Colonic mucosa (tissue), 4 donors: ENCODE measurements at regions not wholly inside any gene's neighbourhood (a gene's known extent, or its start where the extent isn't known, plus 50 kb on each side); places are given as distances from the start of the nearest gene placed in this dataset.
A peak's percentile ranks its signal among the peaks of the same experiment; 100 is the strongest.

Experiments
- DNase-seq: peaks from one replicate; pipeline ENCODE4 v3.0.0-alpha.2; 2020
- H3K27ac ChIP-seq: fragments of 200-600 bp; one replicate; pipeline ENCODE4 v1.8.0; 2021
- H3K27me3 ChIP-seq: fragments of 200-600 bp; one replicate; pipeline ENCODE4 v1.8.0; 2021
- H3K36me3 ChIP-seq: fragments of 200-600 bp; one replicate; pipeline ENCODE4 v1.8.0; 2021
- H3K4me1 ChIP-seq: fragments of 200-600 bp; one replicate; pipeline ENCODE4 v1.8.0; 2021; ENCODE audit warnings: mild to moderate bottlenecking
- H3K4me3 ChIP-seq: fragments of 200-600 bp; one replicate; pipeline ENCODE4 v1.8.0; 2021
- H3K9ac ChIP-seq, 2 donors: one replicate each; pipeline ENCODE4 v1.7.0; 2013; ENCODE audit warnings: control low read depth in 2 of 2, low read depth in 2 of 2, low read length in 2 of 2
- H3K9me3 ChIP-seq: fragments of 200-600 bp; one replicate; pipeline ENCODE4 v1.8.0; 2021
- CTCF ChIP-seq: fragments of 200-600 bp; IDR thresholded peaks from one replicate; pipeline ENCODE4 v1.8.0; 2022; ENCODE audit warnings: antibody characterized with exemption, mild to moderate bottlenecking
- intact Hi-C: fragments of 100-400 bp; cut with DNase I; formaldehyde crosslinking; loops from one replicate; pipeline ENCODE4 v1.14.1; 2022
- donor health status: healthy.
- donor health status: DM: no; HTN: no; CAD: no.
- donor health status: DM: no; HTN: no; CAD: no.

DNA sequence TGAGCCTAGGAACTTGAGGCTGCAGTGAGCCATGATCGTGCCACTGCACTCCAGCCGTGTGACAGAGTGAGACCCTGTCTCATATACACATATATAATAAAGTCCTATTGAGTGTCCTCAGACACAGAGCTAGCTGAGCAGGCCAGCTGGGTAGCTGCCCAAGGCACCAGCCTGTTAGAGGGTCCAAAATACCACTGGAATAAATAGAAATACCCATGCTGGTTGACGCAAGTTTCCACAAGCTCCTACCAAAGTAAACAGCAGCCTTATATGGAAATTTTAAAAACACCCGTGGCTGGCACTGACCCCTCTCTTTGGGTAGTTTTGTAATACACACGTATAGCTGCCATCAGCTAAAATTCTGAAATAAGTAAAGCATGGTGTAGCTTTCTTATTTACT, 348.6 kb downstream of the BCOR start:
- Histone ChIP-seq H3K27me3 (no peaks in the 10 kb centered on the region), H3K9me3 (no peaks in the 10 kb centered on the region), H3K36me3 (no peaks in the 10 kb centered on the region), H3K4me3 (no peak overlapping the region), H3K4me1 (no peaks in the 10 kb centered on the region), H3K27ac (no peak overlapping the region), H3K9ac (no peak overlapping the region)
- TF ChIP-seq CTCF, result no peak
- no peak for DNase-seq
- intact Hi-C loops, result no loop called here

- intact Hi-C loops, result no loop called here
- Histone ChIP-seq H3K27me3 (no peaks in the 10 kb centered on the region), H3K9ac (no peak overlapping the region), H3K9me3 (no peaks in the 10 kb centered on the region), H3K27ac (no peak overlapping the region), H3K4me1 (no peaks in the 10 kb centered on the region), H3K4me3 (no peak overlapping the region), H3K36me3 (no peaks in the 10 kb centered on the region)
- no peak for DNase-seq
- TF ChIP-seq CTCF, result no peak
These were observed 348.0 kb downstream of the BCOR start for GRCh38 chrX:39749728-39750127.

DNA sequence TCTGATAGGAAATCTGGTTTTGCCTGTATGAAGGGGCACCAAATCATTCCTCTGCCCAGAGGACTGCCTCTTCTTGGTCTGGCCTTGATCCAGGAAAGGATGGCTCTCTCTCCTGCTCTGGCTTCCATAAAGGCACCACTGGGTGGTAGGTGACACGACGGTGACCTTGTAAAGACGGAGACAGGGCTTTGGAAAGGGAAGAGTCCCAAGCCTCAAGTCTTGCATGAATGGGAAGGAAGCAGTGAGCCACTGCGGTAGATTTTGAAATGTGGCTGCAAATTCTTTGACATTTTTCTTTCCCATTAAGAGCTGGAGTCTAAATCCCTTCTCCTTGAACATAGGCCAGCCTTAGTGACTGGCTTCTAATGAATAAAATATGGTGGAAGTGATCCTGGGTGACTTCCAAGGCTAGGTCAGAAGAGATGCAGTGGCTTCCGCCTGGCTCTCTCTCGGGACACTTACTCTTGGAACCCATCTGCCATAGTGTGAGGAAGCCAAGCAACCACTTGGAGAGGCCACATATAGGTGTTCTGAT, 347.4 kb downstream of the BCOR start:
- Histone ChIP-seq H3K4me3 (no peak overlapping the region), H3K4me1 (no peaks in the 10 kb centered on the region), H3K27me3 (no peaks in the 10 kb centered on the region), H3K9ac (no peak overlapping the region), H3K27ac (no peak overlapping the region), H3K36me3 (no peaks in the 10 kb centered on the region), H3K9me3 (no peaks in the 10 kb centered on the region)
- TF ChIP-seq CTCF, result no peak
- intact Hi-C loops, result no loop called here
- DNase-seq, result no peak

DNA sequence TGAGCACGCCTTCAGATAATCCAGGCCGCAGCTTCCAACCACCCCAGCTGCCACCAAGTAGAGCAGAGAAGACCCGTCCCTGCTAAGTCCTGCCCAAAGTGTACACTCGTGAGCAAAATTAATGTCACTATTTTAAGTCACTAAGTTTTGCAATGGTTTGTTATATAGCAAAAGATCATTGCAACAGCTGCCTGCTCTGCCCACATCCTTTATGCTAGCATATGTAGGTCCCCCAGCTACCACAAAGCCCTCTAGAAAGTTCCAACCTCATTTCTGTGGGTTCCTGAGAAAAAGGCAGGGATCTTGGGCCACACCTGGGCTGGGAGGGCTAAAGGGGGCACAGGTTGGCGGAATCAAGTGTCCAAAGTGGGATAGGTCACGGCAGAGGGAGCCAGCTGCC, 346.9 kb downstream of the BCOR start:
- no peak overlapping the region for H3K4me3 ChIP-seq
- no peak for DNase-seq
- H3K27me3 ChIP-seq, result no peaks in the 10 kb centered on the region
- intact Hi-C loops, result no loop called here
- no peaks in the 10 kb centered on the region for H3K4me1 ChIP-seq
- H3K9me3 ChIP-seq, result no peaks in the 10 kb centered on the region
- no peaks in the 10 kb centered on the region for H3K36me3 ChIP-seq
- no peak overlapping the region for H3K27ac ChIP-seq
- no peak for TF ChIP-seq CTCF
- no peak overlapping the region for H3K9ac ChIP-seq

- no peak for TF ChIP-seq CTCF
- no peak overlapping the region for H3K4me3 ChIP-seq
- no peaks in the 10 kb centered on the region for H3K4me1 ChIP-seq
- DNase-seq, result peak; percentile 57
- no peak overlapping the region for H3K9ac ChIP-seq
- H3K27ac ChIP-seq, result no peak overlapping the region
- intact Hi-C loops, result no loop called here
- no peaks in the 10 kb centered on the region for H3K27me3 ChIP-seq
- H3K9me3 ChIP-seq, result no peaks in the 10 kb centered on the region
- H3K36me3 ChIP-seq, result no peaks in the 10 kb centered on the region
These were observed 344.9 kb downstream of the BCOR start for GRCh38 chrX:39752815-39753214.
